UCSD-AML1 (cell line): ENCODE measurements at regions not wholly inside any gene's neighbourhood (a gene's known extent, or its start where the extent isn't known, plus 50 kb on each side); places are given as distances from the start of the nearest gene placed in this dataset.
"Not testable (repeated sequence)": the region's sequence is repeated elsewhere in the genome, so short reads cannot be mapped to it uniquely, and the experiment has no call there.

Source experiments
- DNase-seq: peaks from one replicate; lab custom pipeline; 2025; ENCODE audit not compliant: unreplicated experiment; lab: John Stamatoyannopoulos, UW

DNA sequence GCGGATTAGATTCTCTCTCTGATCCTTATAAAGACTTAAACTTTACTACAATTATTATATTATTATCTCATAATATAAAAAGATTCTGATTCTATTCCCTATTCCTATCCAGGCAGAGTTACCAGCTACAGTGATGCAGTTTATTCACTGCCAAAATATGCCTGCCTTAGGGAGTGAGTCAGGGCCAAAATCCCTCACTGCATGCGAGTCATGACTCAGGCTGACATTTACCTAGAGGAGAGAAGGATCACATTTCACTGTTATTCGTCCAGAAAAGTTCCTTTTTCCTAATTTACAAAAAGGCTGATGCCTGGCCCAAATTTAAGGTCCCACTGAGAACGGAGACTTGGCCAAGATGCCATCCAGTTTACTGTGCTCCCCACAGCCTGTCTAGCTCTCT is 168.5 kb upstream of the LDB2 start:
- DNase-seq, result no peak

DNA sequence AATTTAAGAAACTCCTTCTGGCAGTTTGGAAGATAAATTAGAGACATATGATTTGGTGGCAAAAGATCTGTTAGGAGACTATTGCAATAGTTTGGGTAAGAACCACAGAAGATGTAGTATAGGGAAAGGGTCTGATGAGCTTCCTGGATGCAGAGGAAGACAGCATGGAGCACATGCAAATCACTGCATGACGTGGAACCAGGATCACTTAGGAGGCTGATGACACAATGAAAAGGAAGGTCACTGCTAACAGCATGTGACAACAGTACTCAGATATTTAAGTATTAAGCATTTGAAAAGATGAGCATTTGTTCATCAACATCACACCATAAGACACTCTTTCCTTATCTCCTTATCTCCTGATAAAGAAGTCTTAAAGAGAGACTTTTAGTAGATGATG is 167.8 kb upstream of the LDB2 start:
- DNase-seq, result no peak

DNA sequence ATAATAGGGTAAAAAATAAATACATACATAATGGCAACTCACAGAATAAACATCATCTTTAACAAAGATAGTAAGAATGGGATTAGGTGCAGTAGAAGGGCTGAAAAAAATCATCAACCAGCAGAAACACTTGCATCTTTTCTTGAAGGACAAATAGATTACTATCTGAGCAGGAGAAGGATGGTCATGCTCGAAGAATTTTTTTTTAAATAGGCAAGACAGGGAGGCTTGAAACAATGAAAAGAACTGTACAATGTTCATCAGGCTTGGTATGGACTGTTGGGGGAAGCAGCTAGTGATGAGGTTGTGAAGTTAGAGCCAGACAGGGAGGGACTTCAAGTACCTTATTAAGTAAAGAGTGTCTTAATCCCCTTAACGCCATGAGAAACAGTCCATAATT is 167.4 kb upstream of the LDB2 start:
- no peak for DNase-seq

DNA sequence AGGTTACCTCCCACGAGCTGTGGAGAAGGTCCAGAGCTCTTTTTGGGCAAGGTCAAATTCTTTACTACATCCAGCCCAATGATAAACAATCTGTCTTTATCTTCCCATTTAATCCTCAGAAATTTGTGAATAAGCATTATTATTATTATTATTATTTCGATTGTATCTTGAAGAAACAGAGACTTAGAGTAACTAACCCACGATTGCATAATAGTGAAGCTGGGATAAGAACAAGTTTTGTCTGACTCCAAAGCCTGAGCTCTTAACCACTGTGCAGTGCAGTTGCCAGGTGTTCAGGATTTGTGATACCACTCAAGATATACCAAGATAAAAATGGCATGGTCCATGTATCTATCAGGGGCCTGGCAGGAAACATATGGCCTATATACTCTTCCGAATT is 166.5 kb upstream of the LDB2 start:
- DNase-seq, result no peak

DNA sequence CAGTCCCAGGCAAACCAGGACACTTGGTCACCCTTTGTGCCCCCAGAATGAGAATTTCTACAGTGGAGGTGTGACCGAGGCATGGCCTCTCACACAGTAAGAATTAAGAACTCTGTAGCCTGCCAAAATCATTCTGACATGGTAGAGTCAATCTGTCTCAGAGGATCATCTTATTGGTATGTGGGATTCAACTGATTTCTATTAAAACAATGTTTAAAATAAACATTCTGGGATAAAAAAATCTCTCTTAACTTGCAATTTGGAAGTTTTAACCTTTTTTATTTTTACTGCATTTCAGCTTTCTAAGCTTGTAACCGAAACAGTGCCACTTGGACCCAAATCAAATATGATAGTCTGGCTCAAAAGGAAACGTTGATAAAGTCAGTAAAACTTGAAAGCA is 165.4 kb upstream of the LDB2 start:
- DNase-seq, result no peak

DNA sequence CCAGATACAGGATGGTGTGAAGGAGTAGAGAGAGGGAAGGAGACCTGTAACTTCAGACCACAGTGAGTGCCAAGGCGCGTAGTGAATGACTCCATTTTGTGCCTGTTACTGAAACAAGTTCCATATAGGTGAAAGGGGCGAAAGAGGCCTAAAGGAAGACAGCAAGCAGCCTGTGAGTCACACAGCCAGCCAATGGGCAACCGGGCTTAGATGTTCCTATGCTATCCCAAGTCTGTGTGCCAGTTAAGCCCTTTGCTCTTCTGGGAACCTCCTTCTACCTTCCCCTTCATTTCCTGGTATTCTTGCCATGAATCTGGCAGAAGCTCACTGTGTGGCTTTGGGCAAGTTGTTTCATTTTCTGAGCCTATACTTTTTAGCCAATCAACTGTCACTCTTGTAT is 161.8 kb upstream of the LDB2 start:
- no peak for DNase-seq

DNA sequence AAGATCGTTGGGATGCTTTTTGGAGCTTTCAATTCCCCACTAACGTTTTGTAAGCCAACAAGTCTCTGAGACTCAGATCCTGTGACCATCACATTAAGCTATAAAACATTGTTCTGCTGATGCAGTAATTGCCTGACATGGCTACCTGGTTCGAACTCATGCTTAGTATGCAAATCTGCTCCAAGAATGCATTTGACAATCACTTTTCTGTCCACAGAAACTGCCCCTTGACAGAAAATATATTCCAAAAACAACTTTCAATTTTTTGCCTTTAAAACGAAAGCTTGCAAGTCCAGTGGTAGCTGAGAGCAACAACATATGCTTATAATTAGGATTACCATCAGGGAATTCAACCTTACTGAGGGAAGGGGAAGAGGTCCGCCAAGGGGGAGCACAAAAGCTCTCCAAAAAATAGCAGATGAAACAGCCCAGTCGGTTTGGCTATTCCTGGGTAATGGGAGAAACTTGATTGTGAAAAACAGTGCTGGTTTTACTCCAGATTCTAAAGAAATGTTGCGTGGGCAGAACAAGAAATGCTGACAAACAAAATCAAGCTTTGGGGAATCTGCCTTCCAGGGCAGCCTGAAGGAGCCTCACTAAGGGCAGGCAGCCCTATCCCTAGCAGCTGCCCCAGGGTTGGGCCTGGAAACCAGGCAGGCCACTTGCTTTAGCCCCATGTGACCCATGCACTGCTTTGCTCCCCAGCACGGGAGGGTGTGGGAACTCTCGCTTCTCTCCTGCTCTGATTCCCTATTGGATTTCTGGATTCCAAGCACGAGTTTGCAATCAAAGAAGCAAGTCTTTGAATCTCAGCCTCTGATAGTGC is 160.7 kb upstream of the LDB2 start:
- no peak for DNase-seq

DNA sequence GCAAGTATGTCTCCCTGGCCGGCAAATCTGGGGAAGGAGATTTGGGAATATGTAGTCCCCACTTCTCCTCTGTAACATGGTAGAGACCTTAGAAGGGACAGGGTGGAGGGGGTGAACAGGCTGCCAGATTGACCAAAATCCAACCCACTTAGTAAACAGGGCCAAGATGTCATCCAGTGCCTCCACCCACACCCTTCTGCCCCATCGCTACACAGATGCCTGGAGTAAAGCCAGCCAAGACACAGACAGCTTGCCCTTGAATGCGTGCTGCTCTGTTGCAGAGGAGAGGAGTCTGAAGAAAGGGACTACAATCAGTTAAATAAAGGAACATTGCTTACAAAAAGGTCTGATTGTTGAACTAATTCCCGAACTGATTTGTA is 160.1 kb upstream of the LDB2 start:
- no peak for DNase-seq

DNA sequence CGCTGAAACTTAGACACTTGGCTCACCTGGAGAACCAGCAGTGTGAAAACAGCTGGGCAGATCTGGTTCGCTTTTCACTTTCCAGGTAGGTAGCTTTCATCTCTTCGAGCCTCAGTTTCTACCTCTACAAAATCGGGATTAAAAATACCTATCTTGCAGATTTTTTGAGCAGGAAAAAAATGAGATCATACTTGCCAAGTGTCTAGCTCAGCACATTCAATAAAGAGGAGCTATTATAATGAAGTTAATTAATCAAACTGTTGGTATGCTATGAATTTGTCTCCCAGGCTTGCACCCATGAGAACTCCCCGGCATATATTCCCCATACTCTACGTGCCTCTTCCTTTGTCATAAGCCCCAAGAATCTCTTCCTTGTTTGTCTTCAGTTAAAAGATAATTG is 158.6 kb upstream of the LDB2 start:
- DNase-seq, result no peak

DNA sequence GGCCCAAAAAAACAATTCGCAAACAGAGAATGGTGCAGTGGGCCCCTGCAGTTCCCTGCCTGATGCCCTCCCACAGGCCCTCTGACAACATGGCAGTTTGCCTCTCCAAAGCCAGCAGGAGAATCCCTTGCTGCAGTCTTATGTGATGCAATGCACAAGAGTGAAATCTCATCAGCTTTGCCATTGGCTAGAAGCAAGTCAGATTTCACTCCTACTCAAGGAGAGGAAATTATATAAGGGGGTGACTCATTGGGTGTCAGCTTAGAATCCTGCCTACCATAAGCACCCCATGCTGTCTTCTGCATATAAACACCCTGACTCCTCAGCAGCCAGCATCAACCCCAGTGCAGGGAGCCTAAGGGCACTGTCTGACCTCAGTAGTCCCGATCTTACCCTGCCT is 157.3 kb upstream of the LDB2 start:
- DNase-seq, result no peak

DNA sequence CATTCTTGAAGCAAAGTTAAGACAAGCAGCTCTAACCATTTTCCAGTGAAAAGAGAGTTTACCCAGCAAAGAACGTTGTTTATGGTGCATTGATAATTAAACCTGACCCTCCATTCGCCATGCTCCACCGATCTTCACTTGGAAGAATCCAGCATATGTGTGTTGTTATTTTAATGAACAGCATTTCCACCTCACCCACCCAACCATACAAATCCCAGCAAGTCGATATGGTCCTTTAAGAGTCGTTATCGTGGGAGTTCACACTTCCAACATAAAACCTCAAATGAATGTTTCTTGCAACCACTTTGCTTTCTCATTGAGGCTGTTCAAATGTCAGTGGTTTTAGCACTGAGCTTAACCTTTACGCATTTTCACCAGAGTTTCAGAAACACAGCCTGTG is 147.4 kb upstream of the LDB2 start:
- DNase-seq, result no peak

DNA sequence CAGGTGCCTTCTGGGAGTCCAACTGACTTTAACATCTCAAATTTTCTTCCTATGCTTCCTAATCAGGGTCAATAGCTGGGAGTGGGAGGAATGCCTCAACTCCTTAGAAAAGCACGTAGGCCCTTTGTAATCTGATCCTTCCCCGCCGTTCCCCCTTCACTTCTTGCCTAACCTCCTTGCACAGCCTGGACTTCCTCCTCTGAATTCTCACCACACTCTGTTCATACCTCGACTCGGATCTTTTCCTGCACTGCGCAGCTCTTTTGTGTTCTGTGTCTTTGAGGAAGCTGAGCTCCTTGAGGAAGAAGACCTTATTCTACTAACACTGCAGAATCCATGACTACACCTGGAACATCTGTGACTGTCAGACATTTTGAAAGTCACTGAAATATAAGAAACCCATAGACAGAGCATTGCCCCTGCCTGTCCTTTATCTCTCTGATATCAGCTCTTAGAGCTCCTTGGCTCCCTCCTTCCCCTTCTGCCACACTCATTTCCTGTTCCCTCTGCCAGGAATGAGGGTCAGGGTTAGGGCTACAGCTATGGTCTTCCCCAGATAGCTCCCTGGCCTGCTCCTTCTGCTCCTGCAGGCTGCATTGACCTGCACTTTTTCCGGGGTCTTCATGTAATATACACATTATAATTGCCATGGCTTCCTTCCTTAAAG is 140.2 kb upstream of the LDB2 start:
- no peak for DNase-seq

DNA sequence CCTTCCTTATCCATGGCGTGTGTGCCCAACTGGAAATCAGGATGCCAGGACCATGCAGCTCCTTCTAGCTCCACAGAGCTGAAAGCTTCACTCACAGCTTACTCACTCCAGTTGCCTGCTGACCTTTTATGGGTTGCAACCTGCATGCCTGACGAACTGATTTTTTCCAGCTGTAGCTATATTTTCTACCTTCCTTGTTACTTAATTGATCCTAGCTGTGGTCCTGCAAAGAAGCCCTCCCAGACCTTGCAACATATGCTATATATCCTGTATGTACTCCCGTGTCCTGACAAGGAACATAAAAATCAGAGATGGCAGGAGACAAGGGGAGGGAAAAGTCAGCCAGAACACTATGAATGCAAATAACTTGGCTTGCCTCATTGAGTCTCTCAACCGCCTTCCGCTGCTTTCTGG is 135.3 kb upstream of the LDB2 start:
- DNase-seq, result no peak

DNA sequence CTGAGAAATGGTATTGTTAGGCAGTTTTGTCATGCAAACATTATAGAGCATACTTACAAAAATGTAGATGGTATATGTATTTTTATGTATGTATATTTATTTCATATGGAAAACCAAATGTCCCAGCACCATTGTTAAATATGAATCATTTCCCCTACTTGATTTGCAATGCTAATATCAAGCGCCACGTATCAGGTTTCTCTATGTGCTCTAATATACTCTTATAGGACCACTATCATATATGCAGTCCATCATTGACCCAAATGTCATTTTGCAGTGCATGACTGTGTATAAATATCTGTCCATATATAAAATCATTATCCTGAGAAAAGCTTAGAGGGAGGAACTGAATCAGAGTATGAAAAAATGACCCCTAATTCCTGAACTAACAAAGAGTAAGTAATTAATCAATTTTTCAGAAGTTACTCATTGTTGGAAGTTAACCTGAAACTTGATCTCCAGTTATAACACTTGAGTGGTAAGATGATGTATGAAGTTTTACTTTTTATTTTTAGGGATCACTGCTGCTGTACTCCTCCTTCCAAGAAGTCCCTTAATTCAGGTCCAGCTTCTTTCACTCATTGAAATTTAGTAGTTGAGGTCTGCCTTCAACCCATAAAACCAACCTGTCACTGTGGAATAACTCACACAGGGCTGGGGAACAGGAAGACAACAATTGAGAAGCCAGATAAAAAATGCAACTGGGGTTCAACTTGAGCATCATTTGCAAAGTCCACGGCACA is 134.8 kb upstream of the LDB2 start:
- no peak for DNase-seq

DNA sequence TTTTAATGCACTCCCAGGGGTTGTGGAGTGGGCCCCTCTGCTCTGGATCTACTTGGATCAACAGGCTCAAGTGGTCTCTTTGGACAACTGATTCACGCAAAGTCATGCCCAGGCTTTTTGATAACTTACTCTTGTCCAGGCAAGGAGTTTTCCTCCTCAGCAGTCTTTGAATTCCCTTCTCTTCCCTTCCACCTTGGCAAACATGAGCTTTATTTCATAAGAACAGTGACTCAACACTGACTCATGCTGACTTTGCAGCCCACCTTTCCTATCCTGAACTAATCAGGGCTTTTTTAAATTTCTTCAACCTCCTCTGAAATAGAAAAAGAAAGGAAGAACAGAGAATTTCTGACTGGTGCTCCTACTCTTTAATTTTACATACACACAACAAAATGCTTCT is 132.1 kb upstream of the LDB2 start:
- no peak for DNase-seq

DNA sequence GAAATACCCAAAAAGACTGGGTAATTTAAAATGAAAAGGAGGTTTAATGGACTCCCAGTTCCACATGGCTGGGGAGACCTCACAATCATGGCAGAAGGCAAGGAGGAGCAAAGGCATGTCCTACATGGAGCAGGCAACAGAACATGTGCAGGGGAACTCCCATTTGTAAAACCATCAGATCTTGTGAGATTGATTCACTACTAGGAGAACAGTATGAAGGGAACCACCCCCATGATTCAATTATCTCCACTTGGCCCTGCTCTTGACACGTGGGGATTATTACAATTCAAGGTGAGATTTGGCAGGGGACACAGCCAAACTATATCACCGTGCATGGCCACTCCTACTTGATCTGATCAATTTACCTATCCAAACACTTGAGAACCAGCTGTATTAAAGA is 131.5 kb upstream of the LDB2 start:
- no peak for DNase-seq

DNA sequence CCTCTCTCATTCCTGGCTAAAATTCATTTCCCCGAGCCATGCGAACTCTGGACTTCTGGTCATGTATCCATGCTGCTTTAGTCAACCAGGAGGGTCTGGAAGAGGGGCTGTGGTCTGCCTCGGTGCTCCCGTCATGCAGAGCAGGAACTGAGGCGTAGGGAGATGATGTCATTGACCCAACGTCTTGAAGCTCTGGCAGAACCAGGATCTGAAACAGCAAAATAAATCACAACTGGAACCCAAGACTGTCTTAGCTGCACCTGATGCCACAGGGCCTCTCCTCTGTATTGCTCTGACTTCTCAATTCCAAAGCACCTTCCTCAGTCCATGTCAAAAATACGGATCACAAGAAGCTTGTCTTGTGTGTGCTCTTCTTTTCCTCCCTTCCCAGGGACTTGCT is 131.0 kb upstream of the LDB2 start:
- DNase-seq, result no peak

DNA sequence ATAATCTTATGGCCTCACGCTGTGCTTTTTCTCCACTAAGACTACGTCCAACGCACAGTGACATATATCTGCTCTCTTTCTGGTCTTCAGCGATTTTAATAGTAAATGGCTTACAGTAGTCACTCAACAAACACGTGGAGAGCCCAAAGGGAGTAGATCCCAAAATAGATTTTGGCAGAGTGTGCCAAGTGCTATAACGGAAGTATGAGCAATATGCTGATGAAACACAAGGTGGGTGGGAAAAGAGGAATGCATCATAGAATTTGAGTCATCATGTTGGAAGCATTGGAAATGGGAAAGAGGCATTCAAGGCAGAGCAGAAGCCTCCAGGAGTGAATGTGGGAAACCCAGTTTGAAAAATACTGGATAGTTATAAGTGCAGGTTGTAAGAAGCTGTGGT is 129.1 kb upstream of the LDB2 start:
- no peak for DNase-seq

DNA sequence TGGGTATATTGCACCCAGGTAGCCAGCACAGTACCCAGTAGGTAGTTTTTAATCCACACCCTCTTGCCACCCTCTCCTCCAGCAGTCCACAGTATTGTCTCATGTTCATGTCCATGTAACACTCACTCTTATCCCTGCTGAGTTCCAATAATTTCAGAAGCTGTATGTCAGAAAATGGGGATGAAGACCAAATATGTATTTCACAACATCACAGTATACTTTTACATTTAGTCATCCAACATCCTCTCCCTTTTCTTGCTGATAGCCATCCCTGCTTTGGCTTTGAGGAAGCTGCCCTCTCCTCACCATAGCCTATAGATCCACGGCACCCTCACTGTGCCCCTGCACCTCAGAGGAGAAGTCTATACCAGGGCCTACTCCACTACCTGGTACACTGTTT is 126.0 kb upstream of the LDB2 start:
- no peak for DNase-seq

DNA sequence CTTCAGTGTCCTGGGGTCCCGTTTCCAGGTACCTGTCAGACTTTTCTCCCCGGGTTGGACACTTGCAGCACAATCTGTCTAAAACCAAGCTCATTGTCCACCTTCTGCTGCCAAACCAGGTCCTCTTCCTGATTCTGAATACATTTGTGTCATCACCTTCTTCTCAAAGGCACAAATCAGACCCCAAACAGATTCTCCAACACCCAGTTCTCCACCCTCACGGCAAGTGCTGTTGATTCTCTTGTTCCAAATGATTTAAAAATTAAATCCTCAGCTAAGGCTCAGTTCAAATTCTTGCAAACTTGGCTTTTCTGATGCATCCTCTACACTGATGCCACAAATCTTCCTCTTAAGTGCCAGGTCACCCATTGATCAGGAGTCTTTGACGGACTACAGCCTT is 122.5 kb upstream of the LDB2 start:
- no peak for DNase-seq

DNA sequence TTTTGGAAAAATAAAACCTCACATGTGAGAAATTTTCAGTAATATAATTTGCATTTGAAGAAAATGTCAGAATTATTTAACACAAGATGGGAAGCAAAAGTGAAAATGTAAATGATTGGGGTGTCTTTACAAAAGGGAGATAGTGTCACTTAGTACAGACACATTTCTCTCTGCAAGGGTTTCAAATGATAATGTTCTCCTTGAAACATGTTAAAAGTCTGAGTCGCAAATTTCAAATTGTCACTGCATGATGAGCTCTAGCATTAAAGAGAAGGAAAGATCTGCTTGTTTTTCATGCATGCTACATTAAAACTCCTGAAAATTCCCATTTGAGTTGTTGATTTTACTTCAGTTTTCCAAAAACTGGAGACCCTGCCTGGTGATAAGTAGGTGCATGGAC is 122.0 kb upstream of the LDB2 start:
- no peak for DNase-seq

DNA sequence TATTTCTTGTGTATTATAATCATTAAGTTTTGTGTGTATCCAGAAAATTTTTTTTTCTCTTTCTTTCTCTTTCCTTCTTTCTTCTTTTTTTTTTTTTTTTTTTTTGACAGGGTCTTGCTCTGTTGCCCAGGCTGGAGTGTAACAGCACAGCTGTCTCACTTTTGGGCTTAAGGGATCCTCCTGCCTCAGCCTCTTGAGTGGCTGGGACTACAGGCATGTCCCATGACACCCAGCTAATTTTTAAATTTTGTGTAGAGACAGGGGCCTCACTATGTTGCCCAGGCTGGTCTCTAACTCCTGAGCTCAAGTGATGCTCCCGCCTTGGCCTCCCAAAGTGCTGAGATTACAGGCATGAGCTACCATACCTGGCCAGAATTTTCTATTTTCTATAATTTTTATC is 120.2 kb upstream of the LDB2 start:
- not testable (repeated sequence) for DNase-seq
